ENCODE measurements at regions not wholly inside any gene's neighbourhood (a gene's known extent, or its start where the extent isn't known, plus 50 kb on each side); places are given as distances from the start of the nearest gene placed in this dataset.

DNA sequence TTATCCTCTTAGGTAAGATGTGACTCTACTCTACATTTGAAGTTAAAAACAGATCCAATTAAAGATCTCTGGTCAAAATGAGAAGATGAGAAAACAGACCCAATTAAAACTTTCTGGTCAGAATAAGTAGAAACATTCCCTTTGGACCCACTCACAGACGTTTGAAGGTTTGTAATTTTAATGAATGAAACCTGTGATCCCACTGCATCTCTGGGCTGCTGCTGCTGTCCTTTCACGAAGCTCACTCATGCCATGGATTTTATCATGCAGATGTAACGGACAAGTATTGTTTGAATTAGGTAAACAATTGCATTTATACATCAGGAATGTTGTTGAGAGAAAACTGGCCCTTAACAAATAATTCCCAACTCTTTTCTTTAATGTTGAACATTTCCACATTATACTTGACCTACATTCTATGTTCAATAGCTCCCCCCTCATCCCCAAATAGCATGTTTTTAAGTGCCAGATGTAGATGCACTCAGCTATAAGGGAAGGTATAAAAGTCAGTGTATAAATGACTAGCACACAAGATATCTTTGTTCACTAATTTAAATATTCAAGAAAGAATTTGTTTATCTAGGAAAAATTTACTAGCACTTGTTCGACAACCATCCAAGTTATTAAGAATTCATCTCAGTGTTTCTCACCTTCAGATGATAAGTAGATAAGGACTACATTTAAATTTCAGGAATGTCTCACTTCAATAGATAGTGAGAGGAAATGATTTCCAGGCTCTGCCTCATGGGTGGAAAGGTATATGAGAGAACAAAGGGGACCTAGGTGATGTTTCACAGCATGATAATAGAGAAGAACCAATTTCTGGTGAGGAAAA is 202.3 kb upstream of the LMNTD1 start:
- no peak for DNase-seq (ENCODE audit: low spot score)

DNA sequence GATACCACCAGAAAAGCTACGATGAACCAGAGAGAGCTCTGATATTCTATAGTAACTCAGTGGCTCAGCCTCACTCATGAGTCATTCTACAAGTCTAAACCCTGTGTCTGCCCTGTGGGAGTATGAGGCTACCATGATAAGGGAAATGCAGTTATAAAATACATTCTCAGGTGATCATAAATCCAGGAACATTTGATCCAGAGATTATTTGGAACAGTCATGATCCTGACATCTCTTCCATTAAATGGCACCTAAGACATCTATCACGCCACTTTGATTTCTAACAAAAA is 202.6 kb upstream of the RASSF8 start:
- DNase-seq (ENCODE audit: low spot score) = no peak

DNA sequence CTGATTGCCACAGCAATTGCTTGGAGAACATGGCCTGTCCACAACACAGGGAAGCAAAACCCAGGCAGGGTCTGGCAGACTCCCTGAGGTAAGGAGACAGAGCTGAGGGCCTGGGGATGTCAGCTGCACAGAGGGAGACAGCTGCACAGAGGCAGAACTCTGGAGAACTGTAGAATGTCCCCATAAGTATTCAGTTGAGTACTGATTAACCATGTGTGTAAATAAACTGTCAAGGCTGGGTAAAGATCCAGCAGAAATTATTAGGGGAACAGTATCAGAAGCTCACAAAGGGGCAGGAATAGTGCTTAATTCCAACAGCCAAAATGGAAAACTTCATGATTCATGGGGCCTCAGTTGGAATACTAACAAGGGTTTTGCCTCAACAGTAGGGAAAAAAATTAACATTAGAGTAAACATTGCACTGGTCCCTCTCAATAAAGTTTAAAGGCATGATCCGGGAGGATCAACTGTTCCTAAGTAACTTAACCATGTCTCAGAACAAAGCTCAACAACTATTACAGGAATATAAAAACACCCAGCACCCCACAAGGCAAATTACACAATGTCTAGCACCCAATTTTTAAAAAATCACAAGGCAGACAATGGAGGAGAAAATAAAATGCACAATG is 201.3 kb upstream of the RASSF8 start:
- DNase-seq (ENCODE audit: low spot score) = peak; percentile 18

DNA sequence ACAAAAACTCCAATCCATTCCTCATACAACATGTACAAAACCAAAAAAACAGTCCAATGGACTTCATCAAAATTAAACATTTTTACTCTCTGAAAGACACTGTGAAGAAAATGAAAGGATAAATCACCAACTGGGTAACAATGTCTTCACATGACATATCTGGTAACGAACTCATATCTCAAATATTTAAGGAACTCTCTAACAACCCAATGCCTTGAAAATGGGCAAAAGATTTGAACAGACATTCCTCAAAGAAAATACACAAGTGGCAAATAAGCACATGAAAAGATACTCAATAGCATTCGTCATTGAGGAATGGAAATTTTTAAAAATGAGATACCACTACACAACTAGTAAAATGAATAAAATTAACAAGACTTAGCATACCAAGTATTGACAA is 198.7 kb upstream of the RASSF8 start:
- DNase-seq (ENCODE audit: low spot score) = no peak

DNA sequence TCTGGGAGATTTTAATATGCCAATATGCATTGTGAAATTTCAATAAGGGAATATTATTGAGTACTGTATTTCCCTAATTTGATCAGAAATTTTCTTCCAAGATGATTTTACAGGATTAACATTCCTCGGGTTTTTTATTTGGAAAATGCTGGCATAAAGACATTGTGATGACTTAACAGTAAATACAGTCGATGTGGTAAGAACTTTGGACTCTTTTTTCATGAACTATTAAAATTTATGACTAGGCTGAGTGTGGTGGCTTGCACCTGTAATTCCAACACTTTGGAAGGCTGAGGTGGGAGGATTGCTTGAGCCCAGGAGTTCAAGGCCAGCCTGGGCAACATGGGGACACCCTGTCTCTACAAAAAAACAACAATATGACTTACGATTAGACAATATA is 197.1 kb upstream of the RASSF8 start:
- no peak for DNase-seq (ENCODE audit: low spot score)

DNA sequence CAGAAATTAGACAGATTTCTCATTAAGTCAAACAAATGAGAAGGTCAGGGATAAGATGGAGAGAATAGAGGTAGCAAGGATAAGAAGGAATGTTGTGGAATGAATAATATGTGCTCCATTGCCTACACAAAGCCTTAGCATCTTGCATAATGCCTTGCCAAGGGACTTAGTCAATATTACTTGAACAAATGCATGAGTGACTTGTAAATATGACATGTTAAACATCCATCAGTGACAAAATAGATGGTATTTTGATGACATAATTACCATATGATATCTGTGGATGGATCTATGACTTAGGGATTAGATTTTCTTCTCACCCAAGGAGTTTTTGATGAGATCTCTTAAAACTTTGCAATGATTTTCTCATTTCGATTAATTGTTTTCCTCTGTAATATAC is 194.1 kb upstream of the RASSF8 start:
- DNase-seq (ENCODE audit: low spot score) = no peak

DNA sequence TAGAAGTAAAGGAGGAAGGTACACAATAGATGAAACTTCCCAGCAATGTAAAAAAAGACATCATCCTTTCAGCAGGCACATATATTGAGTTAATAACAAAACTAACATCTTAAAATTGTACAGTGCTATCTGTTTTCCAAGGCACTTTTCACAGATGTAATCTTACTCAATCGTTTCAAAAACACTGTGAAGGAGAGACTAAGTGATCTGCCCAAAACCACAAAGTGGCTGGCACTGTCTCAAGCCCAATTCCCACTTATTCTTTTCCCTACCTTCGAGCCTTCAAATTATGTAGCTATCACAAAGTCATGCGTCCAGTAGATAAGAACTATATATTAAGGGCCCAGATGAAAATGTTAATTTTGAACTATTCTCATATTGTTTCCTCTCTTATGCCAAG is 193.6 kb upstream of the RASSF8 start:
- DNase-seq (ENCODE audit: low spot score) = no peak

DNA sequence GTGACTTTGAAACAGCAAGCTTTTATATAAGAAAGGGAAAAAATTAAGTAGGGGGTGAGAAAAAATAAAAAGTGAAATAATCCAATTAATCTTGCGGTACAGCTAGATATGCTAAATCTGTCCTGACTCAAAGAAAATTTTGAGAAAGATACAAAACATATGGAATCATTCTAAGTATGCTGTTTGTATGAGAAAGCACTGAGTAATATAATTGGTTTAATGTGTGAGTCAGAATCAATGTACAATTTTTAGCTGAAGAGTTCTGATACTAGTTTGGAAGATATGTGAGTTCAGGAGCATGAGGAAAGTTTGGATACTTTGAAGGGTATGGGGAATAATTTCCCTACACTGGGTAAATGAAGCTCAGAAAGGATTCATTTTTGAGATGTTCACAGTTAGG is 190.9 kb upstream of the RASSF8 start:
- no peak for DNase-seq (ENCODE audit: low spot score)

DNA sequence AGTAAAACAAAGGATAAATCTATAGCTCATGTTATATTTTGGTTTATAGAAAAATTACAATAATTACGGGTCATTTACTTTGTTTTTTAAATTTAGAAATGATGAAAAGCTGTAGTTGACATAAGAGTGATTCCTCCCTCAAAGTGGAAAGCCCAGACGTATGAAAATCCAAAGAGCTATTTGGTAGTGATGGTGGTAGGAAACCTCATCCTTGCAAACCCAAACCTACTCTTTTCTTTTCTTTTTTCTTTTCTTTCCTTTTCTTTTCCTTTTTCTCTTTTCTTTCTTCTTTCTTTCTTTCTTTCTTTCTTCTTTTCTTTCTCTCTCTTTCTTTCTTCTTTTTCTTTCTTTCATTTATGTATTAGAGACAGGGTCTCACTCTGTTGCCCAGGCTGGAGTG is 190.3 kb upstream of the RASSF8 start:
- DNase-seq (ENCODE audit: low spot score) = no peak

DNA sequence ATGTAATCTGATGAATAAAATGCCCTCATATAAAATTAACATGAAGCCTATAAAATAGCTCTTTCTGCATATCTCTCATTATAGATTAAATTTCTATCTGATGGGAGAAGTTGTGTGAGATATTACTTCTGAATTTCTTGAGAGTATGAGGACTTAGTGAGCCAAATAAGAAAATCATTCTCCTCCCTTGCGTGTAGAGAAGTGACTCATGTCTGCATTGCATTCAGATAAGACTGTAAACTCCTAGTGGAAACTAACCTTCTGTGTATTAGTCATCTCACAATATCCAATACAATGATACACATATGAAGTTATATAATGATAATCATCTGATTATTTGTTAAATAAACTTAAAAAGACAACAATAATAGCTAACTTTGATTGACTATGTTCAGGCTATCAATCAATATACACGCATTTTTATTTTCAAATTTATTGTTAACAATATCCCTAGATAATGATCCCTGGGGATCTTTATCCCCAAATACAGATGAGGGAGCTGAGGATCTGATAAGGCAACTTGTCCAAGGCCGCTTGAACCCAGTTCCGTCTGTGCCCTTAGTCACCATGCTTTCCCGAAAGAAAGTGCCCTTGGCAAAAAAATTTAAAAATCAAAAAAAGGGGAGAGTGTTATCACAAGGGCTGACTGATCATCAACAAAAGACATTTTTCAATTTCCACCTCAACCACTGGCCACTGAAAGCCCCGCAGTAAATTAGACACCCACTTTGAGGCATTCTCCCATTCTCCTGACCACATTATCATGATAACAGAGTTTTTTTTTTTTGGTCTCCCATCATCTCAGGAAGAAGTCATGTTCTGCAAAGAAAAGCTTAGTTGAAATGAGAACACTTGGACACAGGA is 189.2 kb upstream of the RASSF8 start:
- no peak for DNase-seq (ENCODE audit: low spot score)

DNA sequence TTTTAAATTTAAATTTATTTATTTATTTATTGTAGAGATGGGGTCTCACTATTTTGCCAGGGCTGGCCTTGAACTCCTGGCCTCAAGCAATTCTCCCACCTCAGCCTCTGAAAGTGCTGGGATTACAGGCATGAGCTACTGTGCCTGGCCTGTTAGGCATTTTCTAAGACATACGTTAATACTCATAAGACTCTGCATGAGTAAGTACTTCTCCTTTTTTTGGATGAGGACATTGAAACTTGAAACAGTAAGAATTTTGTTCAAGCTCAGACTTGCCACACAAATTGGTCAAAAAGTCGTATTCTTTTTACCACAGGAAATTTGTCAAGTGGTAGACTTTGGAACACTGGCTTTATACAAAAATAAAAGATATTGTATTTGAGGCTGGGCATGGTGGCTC is 187.4 kb upstream of the RASSF8 start:
- DNase-seq (ENCODE audit: low spot score) = no peak

DNA sequence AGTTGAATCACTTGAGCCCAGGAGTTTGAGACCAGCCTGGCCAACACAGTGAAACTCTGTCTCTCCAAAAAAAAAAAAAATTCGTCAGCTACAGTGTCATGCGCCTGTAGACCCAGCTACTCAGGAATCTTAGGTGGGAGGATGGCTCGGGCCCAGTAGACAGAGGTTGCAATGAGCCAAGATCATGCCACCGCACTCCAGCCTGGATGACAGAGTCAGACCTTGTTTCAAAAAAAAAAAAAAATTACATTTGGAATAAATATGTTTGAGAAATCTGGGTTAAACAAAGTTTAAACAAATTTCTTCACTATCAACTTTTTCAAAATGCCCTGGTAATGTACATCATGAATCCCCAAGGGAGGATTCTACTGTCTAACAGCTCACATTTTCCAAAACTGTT is 187.0 kb upstream of the RASSF8 start:
- no peak for DNase-seq (ENCODE audit: low spot score)

DNA sequence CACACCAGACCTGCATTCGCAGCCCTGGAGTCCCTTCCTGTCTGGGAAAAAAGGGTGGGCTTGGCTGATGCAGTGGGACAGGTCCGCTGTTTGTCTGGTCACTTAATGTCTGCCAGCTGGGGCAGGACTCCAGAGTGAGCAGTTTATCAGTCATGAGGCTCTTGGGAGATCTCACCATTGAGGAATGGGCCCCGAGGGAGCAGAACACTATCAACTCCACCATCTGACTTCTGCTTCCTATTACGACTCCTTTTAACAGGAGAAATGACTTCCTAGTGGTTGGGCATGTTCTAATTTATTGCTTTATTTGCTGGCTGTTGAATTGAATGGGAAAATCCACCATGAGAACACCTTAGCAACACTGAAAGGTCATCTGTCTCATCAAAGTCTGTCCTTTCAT is 182.5 kb upstream of the RASSF8 start:
- no peak for DNase-seq (ENCODE audit: low spot score)

DNA sequence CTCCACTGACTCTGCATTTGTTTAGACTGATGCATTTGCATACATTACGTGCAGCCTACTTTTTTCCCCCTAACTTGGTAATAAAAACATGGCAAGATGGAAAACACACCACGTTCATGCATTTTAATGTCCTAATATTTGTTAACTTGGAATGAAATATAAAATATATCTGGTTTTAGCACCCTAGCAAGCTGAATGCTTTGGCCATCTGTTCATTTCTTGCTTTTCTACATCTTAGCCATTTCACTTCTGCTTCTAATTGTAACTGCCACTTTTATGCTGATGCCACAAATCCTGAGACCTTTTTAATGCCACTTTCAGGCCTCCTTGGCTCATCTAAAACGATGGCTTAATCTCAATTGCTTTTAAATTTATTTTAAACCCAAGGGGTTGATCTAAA is 177.7 kb upstream of the RASSF8 start:
- DNase-seq (ENCODE audit: low spot score) = no peak

DNA sequence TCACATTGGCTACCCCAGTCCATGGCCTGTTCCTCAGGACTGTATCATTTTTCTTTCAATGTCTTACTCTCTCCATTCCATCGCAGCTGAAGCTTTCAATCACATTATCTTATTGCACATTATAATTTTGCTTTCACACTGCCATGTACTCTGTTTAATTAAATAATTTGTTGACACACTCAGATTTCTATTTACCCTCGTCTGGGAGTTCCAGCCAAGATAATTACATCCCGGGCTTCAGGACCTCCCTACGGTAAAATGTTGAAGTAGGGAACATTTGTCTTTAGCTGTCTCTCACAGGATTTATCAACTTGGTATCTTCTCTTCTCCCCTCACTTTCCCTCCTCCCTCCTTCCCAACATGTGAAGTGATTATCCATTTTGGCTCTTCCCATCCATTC is 177.2 kb upstream of the RASSF8 start:
- DNase-seq (ENCODE audit: low spot score) = no peak

DNA sequence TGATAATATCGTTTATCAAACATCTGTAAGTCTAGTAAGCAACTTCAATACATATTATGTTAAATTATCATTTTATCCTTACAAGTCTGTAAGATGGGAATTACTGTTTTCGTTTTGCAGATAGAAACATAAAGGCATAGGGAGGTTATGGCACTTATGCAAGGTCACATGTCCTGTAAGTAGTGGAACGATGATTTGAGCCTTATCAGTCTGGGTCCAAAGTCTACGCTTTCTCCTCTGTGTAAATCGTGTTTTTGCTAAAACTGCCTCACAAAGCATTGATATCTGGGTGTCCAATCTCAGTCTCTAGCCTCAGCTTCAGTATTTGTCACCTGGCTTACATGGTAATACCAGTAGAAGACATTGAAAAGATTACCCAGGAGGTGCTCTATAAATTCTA is 174.9 kb upstream of the RASSF8 start:
- no peak for DNase-seq (ENCODE audit: low spot score)

DNA sequence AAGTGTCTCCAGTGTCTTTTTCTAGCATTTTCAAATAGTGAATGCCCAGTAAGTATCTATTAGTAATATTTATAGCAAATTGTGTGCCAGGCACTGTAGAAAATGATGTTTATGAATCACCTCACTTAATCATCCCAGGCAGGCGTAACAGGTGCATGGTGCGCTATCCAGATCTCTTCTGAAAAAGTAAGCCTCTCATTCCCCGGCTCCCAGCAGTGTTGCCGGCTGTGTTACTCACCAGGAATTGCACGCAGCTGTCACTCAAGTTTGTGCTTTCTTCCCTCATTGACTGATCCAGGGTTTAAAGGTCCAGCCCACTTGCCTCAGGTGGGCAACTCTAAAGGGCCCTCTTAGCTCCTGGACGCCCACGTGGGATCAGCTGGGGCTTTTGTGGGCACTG is 173.8 kb upstream of the RASSF8 start:
- no peak for DNase-seq (ENCODE audit: low spot score)

DNA sequence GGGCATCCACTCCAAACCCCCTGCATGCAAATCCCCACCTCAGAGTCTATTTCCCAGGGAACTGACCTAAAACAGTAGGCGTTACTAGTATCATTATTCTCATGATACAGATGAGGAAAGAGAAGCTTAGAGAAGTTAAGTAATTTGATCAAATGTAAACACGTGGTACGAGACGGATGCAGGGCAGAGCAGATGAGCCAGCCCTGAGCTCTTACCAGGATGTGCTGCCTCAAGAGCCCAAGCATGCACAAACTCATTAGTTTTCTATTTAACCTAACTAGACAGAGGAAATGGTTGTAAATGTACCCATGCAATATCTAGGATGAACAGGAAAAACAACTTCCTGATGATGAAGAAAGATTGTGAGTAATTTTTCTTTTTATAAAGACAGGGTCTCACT is 173.3 kb upstream of the RASSF8 start:
- no peak for DNase-seq (ENCODE audit: low spot score)

DNA sequence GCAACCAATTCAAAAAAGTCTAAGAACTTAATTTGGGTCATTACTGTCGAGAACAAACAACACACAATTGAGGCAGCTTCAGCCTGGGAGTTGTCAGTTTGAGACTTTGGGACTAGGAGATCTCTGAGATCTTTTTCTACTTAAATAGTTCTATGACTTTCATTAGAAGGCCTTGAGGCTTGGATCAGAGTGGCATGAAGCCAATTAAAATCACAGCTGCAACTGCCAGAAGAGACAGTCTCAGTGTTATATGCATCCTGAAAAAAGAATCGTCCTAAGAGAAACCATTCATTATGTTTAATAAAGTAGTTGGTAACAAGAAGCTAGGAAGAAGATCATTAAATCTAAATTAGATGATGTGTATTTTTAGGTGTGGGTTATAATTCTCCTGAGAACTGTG is 170.8 kb upstream of the RASSF8 start:
- DNase-seq (ENCODE audit: low spot score) = no peak

DNA sequence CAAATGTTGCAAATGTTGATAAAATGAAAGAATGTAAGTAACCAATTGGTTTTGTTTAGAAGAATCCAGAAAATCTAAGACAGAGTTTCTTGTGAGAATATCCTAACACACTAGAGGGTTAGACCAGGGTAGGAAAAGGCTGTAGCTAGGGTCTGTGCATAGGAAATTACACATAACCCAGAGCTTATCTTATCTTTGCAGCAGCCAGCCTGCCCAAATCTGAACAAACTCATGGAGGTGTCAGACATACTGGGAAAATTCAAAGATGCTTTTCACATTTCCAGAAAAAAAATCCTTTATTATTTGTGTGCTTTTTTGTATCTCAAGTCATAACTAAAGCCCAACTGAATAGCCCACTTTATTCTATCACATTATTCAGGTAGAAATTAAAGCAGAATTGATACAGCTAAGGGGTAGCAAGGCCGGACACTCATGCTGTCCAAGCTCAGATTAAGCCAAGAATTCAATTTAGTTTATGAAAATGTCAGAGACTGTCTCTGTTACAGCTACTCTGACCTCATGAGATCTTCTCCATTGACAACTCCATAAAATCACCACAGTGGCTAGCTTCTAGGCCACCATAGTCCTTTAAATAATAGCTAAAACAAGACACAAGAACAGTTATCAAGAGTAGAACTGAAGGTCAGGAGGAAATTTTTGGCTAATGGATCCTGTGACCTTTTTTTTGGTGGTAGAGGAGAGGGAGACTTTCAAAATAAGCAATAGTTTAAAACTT is 169.6 kb upstream of the RASSF8 start:
- DNase-seq (ENCODE audit: low spot score) = no peak

DNA sequence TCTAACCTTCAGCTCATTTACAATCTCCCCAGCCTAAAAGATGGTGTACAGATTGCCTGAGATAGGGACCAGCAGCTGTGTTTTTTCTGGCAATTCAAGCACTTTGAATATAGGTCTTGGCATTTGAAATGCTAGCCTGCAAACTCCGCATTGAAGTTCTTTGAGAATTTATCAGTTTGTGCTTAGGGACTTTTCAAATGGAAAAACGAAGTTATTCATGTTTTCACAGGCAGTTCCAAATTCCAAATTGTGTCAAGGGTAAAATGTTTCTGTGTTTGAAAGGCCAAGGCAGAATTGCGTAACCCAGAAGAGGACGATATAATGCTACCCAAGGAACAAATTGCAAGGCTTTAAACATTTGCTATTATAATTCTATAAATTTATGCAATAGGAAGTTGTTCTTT is 168.9 kb upstream of the RASSF8 start:
- DNase-seq (ENCODE audit: low spot score) = no peak

DNA sequence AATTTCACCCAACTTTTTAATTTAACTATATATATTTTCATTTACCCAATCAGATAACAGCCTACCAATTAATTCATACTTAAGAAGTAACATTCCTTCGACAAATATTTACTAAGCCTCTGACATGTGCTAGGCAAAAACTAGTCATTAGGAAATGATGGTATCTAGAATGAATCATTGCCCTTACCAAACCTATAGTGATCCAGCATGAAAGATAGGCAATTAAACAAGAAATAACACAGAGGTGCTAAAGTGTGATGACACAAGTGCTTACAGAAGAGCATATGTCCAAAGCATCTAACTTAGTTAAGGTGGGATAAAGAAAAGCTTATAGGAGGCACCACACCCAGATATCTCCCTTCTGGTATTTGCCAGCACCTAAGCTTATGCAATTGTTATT is 166.5 kb upstream of the RASSF8 start:
- no peak for DNase-seq (ENCODE audit: low spot score)

DNA sequence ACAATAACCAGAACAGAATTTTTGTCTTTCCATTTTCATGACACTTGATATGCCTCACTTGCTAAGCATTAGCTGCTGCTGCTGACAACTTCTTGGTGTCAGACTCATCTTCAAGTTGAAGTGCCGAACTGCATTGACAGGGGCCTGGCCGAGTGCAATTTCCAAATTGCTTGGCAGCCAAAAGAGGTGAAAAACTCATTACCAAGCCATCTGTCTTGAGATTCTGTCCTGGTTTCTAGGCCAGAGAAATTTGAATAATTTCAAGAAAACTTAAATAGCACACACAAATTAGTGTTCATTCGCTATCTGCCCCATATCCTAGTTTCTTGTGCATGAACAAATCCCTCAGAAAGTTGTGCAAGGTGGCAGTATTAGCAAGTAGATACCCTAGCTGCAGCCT is 165.3 kb upstream of the RASSF8 start:
- DNase-seq (ENCODE audit: low spot score) = no peak

All from HuH-7.5 (cell line).